ENCODE measurements at regions not wholly inside any gene's neighbourhood (a gene's known extent, or its start where the extent isn't known, plus 50 kb on each side); places are given as distances from the start of the nearest gene placed in this dataset.

DNA sequence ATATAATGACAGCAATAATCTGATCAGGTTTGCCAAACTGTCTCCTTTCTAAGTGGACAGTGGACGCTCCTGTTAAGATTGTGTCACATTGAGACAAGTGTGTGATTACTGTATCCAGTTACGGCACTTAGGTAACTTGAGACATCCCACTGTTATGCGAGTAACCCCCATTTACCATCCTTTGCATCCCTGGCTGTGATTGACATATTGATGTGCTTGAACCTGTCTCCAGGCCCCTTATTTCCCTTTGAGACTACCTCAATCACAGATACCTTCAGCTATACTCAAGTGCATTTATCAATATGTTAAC is 785.2 kb downstream of the NR2F2 start:
- WGBS (ENCODE audit: low lambda C conversion rate) = 39% methylated on average over 2 of the region's 3 CpGs
- Histone ChIP-seq H3K4me3 (replicated peaks in 1 of 3; ENCODE audit: insufficient read depth in 1 of 3, low read depth in 2 of 3, low read length in 3 of 3) (no peak overlapping the region), H3K27me3 (ENCODE audit: control insufficient read depth in 1 of 2, insufficient read depth in 2 of 2, low read length in 2 of 2) (no peaks in the 10 kb centered on the region), H3K4me2 (ENCODE audit: low read depth, low read length) (no peak overlapping the region), H3K27ac (ENCODE audit: extremely low read length, insufficient read depth, low read length) (no peak overlapping the region), H2AFZ (ENCODE audit: low read length) (no peak overlapping the region), H4K20me1 (ENCODE audit: insufficient read depth, low read length) (no peaks in the 10 kb centered on the region), H3K79me2 (ENCODE audit: insufficient read depth, low read length) (no peaks in the 10 kb centered on the region), H3K9me3 (ENCODE audit: low read length) (peaks cover 82% of the 10 kb centered on the region), H3K9ac (ENCODE audit: insufficient read depth, low read depth, low read length) (no peak overlapping the region), H3K36me3 (replicated peaks in 1 of 2; ENCODE audit: control insufficient read depth in 1 of 2, insufficient read depth in 2 of 2, low read length in 2 of 2) (no peaks in the 10 kb centered on the region), H3K4me1 (ENCODE audit: insufficient read depth, low read length) (no peaks in the 10 kb centered on the region)
- intact Hi-C loops (cut with micrococcal nuclease; ENCODE audit: unreplicated experiment) = no loop called here
- in situ Hi-C loops (cut with HindIII; ENCODE audit: extremely low pct_ligation_motif_present, low pct_unique_long_range_greater_than_20kb) = no loop called here
- DNase-seq (ENCODE audit: low spot score) = no peak
- no peak for FAIRE-seq
- no TSS peak for BruUV-seq (replicated peaks)
- CTCF ChIA-PET (ENCODE audit: low intra/inter-chr PET ratio, low total read pairs) = no interaction called here
- POLR2A ChIA-PET = no interaction called here
- no peak for TF ChIP-seq ZNF552 (CRISPR knock-in tag; IDR thresholded peaks at IDR 0.05; ENCODE audit: borderline replicate concordance)
- TF ChIP-seq SUZ12 (IDR thresholded peaks at IDR 0.05; ENCODE audit: low read depth, low read length) = no peak
- no peak for TF ChIP-seq IKZF5 (CRISPR knock-in tag; IDR thresholded peaks at IDR 0.05)
- no peak for TF ChIP-seq NR3C1 (CRISPR knock-in tag; IDR thresholded peaks at IDR 0.05)
- no peak for TF ChIP-seq NFYB (CRISPR knock-in tag; IDR thresholded peaks at IDR 0.05)
- no peak for ATAC-seq

DNA sequence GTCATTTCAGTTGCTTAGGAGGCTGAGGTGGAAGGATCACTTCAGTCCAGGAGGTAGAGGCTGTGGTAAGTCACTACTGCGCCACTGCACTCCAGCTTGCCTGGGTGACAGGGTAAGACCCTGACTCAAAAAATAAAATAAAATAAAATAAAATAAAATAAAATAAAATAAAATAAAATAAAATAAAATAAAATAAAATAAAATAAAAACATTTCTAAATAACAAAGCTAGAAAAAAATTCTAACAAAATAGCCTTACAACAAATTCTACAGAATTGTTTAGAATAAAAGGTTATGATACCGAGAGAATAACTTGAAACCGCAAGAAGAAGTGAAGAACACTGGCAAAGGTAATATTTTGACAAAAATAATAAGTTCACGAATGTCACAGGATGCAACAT is 794.3 kb downstream of the NR2F2 start:
- no peak overlapping the region for H3K27ac ChIP-seq (ENCODE audit: extremely low read length, insufficient read depth, low read length)
- H3K27me3 ChIP-seq (ENCODE audit: control insufficient read depth in 1 of 2, insufficient read depth in 2 of 2, low read length in 2 of 2) = no peaks in the 10 kb centered on the region
- H4K20me1 ChIP-seq (ENCODE audit: insufficient read depth, low read length) = no peaks in the 10 kb centered on the region
- no peaks in the 10 kb centered on the region for H3K4me1 ChIP-seq (ENCODE audit: insufficient read depth, low read length)
- BruUV-seq (replicated peaks) = no TSS peak
- H3K4me2 ChIP-seq (ENCODE audit: low read depth, low read length) = no peak overlapping the region
- FAIRE-seq = no peak
- H3K9me3 ChIP-seq (ENCODE audit: low read length) = peaks cover 64% of the 10 kb centered on the region
- no peaks in the 10 kb centered on the region for H3K36me3 ChIP-seq (replicated peaks in 1 of 2; ENCODE audit: control insufficient read depth in 1 of 2, insufficient read depth in 2 of 2, low read length in 2 of 2)
- H3K4me3 ChIP-seq (replicated peaks in 1 of 3; ENCODE audit: insufficient read depth in 1 of 3, low read depth in 2 of 3, low read length in 3 of 3) = no peak overlapping the region
- no peak for ATAC-seq
- ChIA-PET CTCF (ENCODE audit: low intra/inter-chr PET ratio, low total read pairs) (no interaction called here), POLR2A (no interaction called here)
- no peak for DNase-seq (ENCODE audit: low spot score)
- no peak overlapping the region for H2AFZ ChIP-seq (ENCODE audit: low read length)
- in situ Hi-C loops (cut with HindIII; ENCODE audit: extremely low pct_ligation_motif_present, low pct_unique_long_range_greater_than_20kb) (no loop called here), intact Hi-C loops (cut with micrococcal nuclease; ENCODE audit: unreplicated experiment) (no loop called here)
- H3K9ac ChIP-seq (ENCODE audit: insufficient read depth, low read depth, low read length) = no peak overlapping the region
- no peaks in the 10 kb centered on the region for H3K79me2 ChIP-seq (ENCODE audit: insufficient read depth, low read length)
- 6% methylated on average over 4 of the region's 4 CpGs for WGBS (ENCODE audit: low lambda C conversion rate)
- no peak for TF ChIP-seq MZF1 (CRISPR knock-in tag; IDR thresholded peaks at IDR 0.05; ENCODE audit: borderline replicate concordance)
- TF ChIP-seq DMAP1 (CRISPR knock-in tag; IDR thresholded peaks at IDR 0.05) = no peak
- no peak for TF ChIP-seq GLI4 (CRISPR knock-in tag; IDR thresholded peaks at IDR 0.05; ENCODE audit: borderline replicate concordance)
- no peak for TF ChIP-seq SAFB2 (CRISPR knock-in tag; IDR thresholded peaks at IDR 0.05; ENCODE audit: borderline replicate concordance, low read depth)
- TF ChIP-seq U2AF2 (IDR thresholded peaks at IDR 0.05; ENCODE audit: low read depth, low read length) = no peak
- TF ChIP-seq ZNF513 (CRISPR knock-in tag; conservative IDR thresholded peaks at IDR 0.05) = no peak
- TF ChIP-seq HIVEP1 (CRISPR knock-in tag; IDR thresholded peaks at IDR 0.05) = no peak
- no peak for TF ChIP-seq GZF1 (CRISPR knock-in tag; IDR thresholded peaks at IDR 0.05)
- TF ChIP-seq ZNF432 (CRISPR knock-in tag; IDR thresholded peaks at IDR 0.05; ENCODE audit: borderline replicate concordance) = no peak

Measured in HepG2 (cell line).